ENCODE measurements at regions not wholly inside any gene's neighbourhood (a gene's known extent, or its start where the extent isn't known, plus 50 kb on each side); places are given as distances from the start of the nearest gene placed in this dataset.

GRCh38 chrX:44690129-44690528 lies 147.5 kb upstream of the FUNDC1 start:
- H3K4me1 ChIP-seq (ENCODE audit: insufficient read depth, low read length) = no peaks in the 10 kb centered on the region
- H3K4me3 ChIP-seq (ENCODE audit: insufficient read depth, low read length) = no peak overlapping the region
- H3K4me2 ChIP-seq (ENCODE audit: insufficient read depth, low read length) = no peak overlapping the region
- H3K36me3 ChIP-seq (ENCODE audit: insufficient read depth, low read length) = no peaks in the 10 kb centered on the region
- no peak overlapping the region for H3K27ac ChIP-seq (ENCODE audit: low read depth, low read length)
- TF ChIP-seq CTCF (IDR thresholded peaks at IDR 0.05; ENCODE audit: extremely low read depth, low read depth, low read length) = no peak
- no peaks in the 10 kb centered on the region for H3K79me2 ChIP-seq (ENCODE audit: insufficient read depth, low read length)
- H3K27me3 ChIP-seq (ENCODE audit: insufficient read depth, low read length) = peaks cover 3% of the 10 kb centered on the region
- no peak for DNase-seq (ENCODE audit: insufficient read length, low spot score, missing footprints)
- no peak overlapping the region for H2AFZ ChIP-seq (ENCODE audit: low read length)
- no peaks in the 10 kb centered on the region for H3K9me3 ChIP-seq (ENCODE audit: low read depth, low read length)
- H4K20me1 ChIP-seq (ENCODE audit: insufficient read depth, low read length) = no peaks in the 10 kb centered on the region

DNA sequence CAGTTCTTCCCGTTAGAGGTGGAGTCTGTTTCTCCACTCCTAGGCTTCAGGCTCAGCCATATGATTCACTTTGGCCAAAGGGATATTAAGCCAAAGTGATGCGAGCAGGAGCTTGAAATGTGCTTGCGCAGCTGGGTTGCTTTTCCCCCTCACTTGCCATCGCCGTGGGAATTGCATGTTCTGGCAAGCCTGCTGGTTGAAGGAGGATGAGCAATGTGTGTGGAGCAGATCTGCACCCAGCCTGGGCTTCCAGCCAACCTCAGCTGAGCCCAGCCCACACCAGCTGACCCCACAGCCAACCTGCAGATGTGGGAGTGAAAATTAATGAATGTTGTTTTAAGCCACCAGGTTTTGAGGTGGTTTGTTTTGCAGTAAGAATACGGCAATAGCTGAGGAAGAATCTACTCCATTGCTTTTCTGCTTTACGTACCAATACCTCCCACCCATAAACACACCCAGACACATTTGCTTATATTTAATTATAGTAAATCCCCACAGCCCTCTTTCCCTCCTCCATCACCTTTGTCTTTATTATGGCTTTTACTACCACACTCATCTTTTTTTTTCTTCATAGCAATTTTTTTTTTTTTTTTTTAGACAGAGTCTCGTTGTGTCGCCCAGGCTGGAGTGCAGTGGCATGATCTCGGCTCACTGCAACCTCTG lies 132.8 kb upstream of the FUNDC1 start:
- peaks cover 4% of the 10 kb centered on the region for H3K27me3 ChIP-seq (ENCODE audit: insufficient read depth, low read length)
- peaks cover 7% of the 10 kb centered on the region for H3K4me1 ChIP-seq (ENCODE audit: insufficient read depth, low read length)
- peak overlapping the region; percentile 42 for H2AFZ ChIP-seq (ENCODE audit: low read length)
- H3K9me3 ChIP-seq (ENCODE audit: low read depth, low read length) = no peaks in the 10 kb centered on the region
- no peaks in the 10 kb centered on the region for H4K20me1 ChIP-seq (ENCODE audit: insufficient read depth, low read length)
- no peak for TF ChIP-seq CTCF (IDR thresholded peaks at IDR 0.05; ENCODE audit: extremely low read depth, low read depth, low read length)
- H3K79me2 ChIP-seq (ENCODE audit: insufficient read depth, low read length) = no peaks in the 10 kb centered on the region
- no peak overlapping the region for H3K4me3 ChIP-seq (ENCODE audit: insufficient read depth, low read length)
- H3K4me2 ChIP-seq (ENCODE audit: insufficient read depth, low read length) = peak overlapping the region; percentile 40
- DNase-seq (ENCODE audit: insufficient read length, low spot score, missing footprints) = peak; percentile 92
- no peaks in the 10 kb centered on the region for H3K36me3 ChIP-seq (ENCODE audit: insufficient read depth, low read length)
- no peak overlapping the region for H3K27ac ChIP-seq (ENCODE audit: low read depth, low read length)

- peak overlapping the region; percentile 42 for H2AFZ ChIP-seq (ENCODE audit: low read length)
- peak overlapping the region; percentile 40 for H3K4me2 ChIP-seq (ENCODE audit: insufficient read depth, low read length)
- no peaks in the 10 kb centered on the region for H3K36me3 ChIP-seq (ENCODE audit: insufficient read depth, low read length)
- no peaks in the 10 kb centered on the region for H3K9me3 ChIP-seq (ENCODE audit: low read depth, low read length)
- no peaks in the 10 kb centered on the region for H4K20me1 ChIP-seq (ENCODE audit: insufficient read depth, low read length)
- TF ChIP-seq CTCF (IDR thresholded peaks at IDR 0.05; ENCODE audit: extremely low read depth, low read depth, low read length) = no peak
- H3K27me3 ChIP-seq (ENCODE audit: insufficient read depth, low read length) = peaks cover 4% of the 10 kb centered on the region
- DNase-seq (ENCODE audit: insufficient read length, low spot score, missing footprints) = no peak
- H3K79me2 ChIP-seq (ENCODE audit: insufficient read depth, low read length) = no peaks in the 10 kb centered on the region
- peaks cover 7% of the 10 kb centered on the region for H3K4me1 ChIP-seq (ENCODE audit: insufficient read depth, low read length)
- peak overlapping the region; percentile 33 for H3K27ac ChIP-seq (ENCODE audit: low read depth, low read length)
- H3K4me3 ChIP-seq (ENCODE audit: insufficient read depth, low read length) = no peak overlapping the region
Observed at GRCh38 chrX:44674906-44675305, 132.2 kb upstream of the FUNDC1 start.

DNA sequence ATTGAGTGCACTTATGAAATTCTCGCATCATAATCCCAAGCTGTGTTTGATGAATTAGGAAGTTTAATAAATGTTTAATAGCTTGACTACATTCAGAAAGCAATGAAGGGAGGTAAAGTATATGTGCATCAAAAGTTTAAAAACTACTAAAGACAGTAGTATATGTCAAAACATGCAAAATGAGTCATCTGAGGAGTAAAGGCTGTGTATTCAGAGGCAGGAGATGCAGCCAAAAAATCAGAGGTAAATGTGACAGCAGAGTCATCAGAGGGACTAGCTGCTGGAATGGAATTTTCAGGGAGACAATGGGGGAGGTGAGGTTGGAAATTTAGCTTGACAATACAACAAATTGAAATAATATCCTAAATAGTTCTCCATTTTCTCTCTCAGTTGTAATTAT lies 127.0 kb upstream of the FUNDC1 start:
- no peak for DNase-seq (ENCODE audit: insufficient read length, low spot score, missing footprints)
- Histone ChIP-seq H4K20me1 (ENCODE audit: insufficient read depth, low read length) (no peaks in the 10 kb centered on the region), H3K36me3 (ENCODE audit: insufficient read depth, low read length) (no peaks in the 10 kb centered on the region), H3K27ac (ENCODE audit: low read depth, low read length) (no peak overlapping the region), H3K79me2 (ENCODE audit: insufficient read depth, low read length) (no peaks in the 10 kb centered on the region), H3K4me1 (ENCODE audit: insufficient read depth, low read length) (peaks cover under 1% of the 10 kb centered on the region), H3K27me3 (ENCODE audit: insufficient read depth, low read length) (peaks cover 3% of the 10 kb centered on the region), H3K9me3 (ENCODE audit: low read depth, low read length) (no peaks in the 10 kb centered on the region), H2AFZ (ENCODE audit: low read length) (no peak overlapping the region), H3K4me3 (ENCODE audit: insufficient read depth, low read length) (no peak overlapping the region), H3K4me2 (ENCODE audit: insufficient read depth, low read length) (no peak overlapping the region)
- no peak for TF ChIP-seq CTCF (IDR thresholded peaks at IDR 0.05; ENCODE audit: extremely low read depth, low read depth, low read length)

Data from osteoblast (primary cell).